ENCODE measurements at regions not wholly inside any gene's neighbourhood (a gene's known extent, or its start where the extent isn't known, plus 50 kb on each side); places are given as distances from the start of the nearest gene placed in this dataset.

DNA sequence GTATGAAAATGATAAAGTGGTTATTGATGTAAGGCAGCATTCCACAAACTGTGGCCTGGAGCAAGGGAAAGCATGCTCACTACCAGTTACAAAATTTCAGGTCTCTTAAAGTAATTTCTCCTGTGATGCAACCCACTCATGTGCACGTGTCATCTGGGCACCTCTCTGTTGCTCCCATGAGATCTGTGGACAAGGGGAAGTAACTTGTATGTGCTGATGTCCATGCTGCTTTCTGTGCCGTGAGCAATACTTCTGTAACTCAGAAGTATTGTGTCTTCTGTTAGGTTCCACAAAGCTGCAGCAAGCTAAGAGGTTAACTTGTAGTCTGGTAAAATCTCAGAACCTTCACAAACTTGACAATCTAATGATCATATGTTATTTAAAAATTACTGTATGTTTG, 930.0 kb upstream of the SLITRK6 start:
- TF ChIP-seq POLR2AphosphoS5 (IDR thresholded peaks at IDR 0.05; ENCODE audit: low read depth, low read length) (no peak), TAF1 (IDR thresholded peaks at IDR 0.05; ENCODE audit: borderline replicate concordance, insufficient read depth, low read length) (no peak)
- TF ChIP-seq, protein P1, sequence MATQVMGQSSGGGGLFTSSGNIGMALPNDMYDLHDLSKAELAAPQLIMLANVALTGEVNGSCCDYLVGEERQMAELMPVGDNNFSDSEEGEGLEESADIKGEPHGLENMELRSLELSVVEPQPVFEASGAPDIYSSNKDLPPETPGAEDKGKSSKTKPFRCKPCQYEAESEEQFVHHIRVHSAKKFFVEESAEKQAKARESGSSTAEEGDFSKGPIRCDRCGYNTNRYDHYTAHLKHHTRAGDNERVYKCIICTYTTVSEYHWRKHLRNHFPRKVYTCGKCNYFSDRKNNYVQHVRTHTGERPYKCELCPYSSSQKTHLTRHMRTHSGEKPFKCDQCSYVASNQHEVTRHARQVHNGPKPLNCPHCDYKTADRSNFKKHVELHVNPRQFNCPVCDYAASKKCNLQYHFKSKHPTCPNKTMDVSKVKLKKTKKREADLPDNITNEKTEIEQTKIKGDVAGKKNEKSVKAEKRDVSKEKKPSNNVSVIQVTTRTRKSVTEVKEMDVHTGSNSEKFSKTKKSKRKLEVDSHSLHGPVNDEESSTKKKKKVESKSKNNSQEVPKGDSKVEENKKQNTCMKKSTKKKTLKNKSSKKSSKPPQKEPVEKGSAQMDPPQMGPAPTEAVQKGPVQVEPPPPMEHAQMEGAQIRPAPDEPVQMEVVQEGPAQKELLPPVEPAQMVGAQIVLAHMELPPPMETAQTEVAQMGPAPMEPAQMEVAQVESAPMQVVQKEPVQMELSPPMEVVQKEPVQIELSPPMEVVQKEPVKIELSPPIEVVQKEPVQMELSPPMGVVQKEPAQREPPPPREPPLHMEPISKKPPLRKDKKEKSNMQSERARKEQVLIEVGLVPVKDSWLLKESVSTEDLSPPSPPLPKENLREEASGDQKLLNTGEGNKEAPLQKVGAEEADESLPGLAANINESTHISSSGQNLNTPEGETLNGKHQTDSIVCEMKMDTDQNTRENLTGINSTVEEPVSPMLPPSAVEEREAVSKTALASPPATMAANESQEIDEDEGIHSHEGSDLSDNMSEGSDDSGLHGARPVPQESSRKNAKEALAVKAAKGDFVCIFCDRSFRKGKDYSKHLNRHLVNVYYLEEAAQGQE (IDR thresholded peaks at IDR 0.05; ENCODE audit: insufficient read depth in 1 of 2, low read depth in 2 of 2, low read length in 2 of 2), result no peak
